GM20000 (cell line): ENCODE measurements at regions not wholly inside any gene's neighbourhood (a gene's known extent, or its start where the extent isn't known, plus 50 kb on each side); places are given as distances from the start of the nearest gene placed in this dataset.

ENCODE experiments used
- DNase-seq: peaks from one replicate; pipeline ENCODE4 v3.0.0; 2012; ENCODE audit warnings: low spot score
- TF ChIP-seq, protein P1 (sequence below): IDR thresholded peaks from 2 replicates; pipeline ENCODE4 v1.5.1; 2012; ENCODE audit warnings: mild to moderate bottlenecking, control low read depth; ENCODE audit errors: extremely low read depth, missing control alignments

- TF ChIP-seq, protein P1, sequence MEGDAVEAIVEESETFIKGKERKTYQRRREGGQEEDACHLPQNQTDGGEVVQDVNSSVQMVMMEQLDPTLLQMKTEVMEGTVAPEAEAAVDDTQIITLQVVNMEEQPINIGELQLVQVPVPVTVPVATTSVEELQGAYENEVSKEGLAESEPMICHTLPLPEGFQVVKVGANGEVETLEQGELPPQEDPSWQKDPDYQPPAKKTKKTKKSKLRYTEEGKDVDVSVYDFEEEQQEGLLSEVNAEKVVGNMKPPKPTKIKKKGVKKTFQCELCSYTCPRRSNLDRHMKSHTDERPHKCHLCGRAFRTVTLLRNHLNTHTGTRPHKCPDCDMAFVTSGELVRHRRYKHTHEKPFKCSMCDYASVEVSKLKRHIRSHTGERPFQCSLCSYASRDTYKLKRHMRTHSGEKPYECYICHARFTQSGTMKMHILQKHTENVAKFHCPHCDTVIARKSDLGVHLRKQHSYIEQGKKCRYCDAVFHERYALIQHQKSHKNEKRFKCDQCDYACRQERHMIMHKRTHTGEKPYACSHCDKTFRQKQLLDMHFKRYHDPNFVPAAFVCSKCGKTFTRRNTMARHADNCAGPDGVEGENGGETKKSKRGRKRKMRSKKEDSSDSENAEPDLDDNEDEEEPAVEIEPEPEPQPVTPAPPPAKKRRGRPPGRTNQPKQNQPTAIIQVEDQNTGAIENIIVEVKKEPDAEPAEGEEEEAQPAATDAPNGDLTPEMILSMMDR: no peak
- no peak for DNase-seq
Observed at GRCh38 chr13:86858216-86858615, 813.0 kb upstream of the SLITRK5 start.

- TF ChIP-seq, protein P1: no peak
Observed at GRCh38 chr13:86862137-86862536, 809.0 kb upstream of the SLITRK5 start.

GRCh38 chr13:86864376-86864775 lies 806.8 kb upstream of the SLITRK5 start:
- TF ChIP-seq, protein P1: no peak
- no peak for DNase-seq

More at GRCh38 chr13:86862137-86862536, 809.0 kb upstream of the SLITRK5 start:
- DNase-seq: no peak

GRCh38 chr13:86870444-86870843 lies 800.7 kb upstream of the SLITRK5 start:
- DNase-seq: peak; percentile 3

GRCh38 chr13:86877441-86877840 lies 793.7 kb upstream of the SLITRK5 start:
- TF ChIP-seq, protein P1: no peak
- DNase-seq: no peak

More at GRCh38 chr13:86870444-86870843, 800.7 kb upstream of the SLITRK5 start:
- TF ChIP-seq, protein P1: peak; percentile 23

DNA sequence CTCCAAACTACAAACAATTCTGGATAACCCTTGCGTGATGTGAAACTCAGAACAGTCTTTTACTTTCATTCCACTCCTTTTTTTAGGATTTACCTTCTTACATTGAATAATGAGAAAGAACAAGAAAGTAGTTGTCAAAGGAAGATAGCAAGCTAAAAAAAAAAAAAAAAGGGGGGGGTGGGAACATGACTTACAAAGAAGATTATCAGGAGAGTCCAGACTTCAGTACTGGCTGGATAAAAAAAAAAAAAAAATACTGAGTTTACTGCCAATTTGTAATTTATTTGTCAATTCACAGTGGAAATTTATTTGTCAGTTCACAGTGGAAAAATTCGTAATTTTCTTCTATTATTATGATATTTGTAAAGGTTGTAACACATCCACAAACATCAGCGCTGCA lies 792.4 kb upstream of the SLITRK5 start:
- TF ChIP-seq, protein P1: no peak
- DNase-seq: no peak

- DNase-seq: no peak
- TF ChIP-seq, protein P1: no peak
Observed at GRCh38 chr13:86881390-86881789, 789.8 kb upstream of the SLITRK5 start.

GRCh38 chr13:86882107-86882506 lies 789.1 kb upstream of the SLITRK5 start:
- DNase-seq: no peak
- TF ChIP-seq, protein P1: no peak
